MCF 10A (cell line): ENCODE measurements at regions not wholly inside any gene's neighbourhood (a gene's known extent, or its start where the extent isn't known, plus 50 kb on each side); places are given as distances from the start of the nearest gene placed in this dataset.

Source experiments
- BruUV-seq: library from RNA; stranded (reverse); fragments of 400-500 nt; replicated peaks from 2 replicates; lab custom pipeline; 2021; lab: Mats Ljungman, UMichigan
- CTCF ChIA-PET: fragments of 300-600 bp; sonication (Branson Sonifier 250); formaldehyde crosslinking; extraction: SDS; loops from one replicate; lab custom pipeline; 2021; ENCODE audit warnings: antibody characterized with exemption, inconsistent platforms; lab: Yijun Ruan, JAX
- POLR2A ChIA-PET: fragments of 300-600, 350-650 bp; sonication (Branson Sonifier 250); formaldehyde crosslinking; extraction: SDS; loops from one replicate; lab custom pipeline; 2020; ENCODE audit warnings: antibody characterized with exemption, inconsistent platforms; lab: Yijun Ruan, JAX
- DNase-seq: peaks from one replicate; pipeline ENCODE4 v3.0.0-alpha.2; 2018; ENCODE audit not compliant: unreplicated experiment
- H3K27ac Mint-ChIP-seq: one replicate; pipeline ENCODE4 v1.8.0; 2022; ENCODE audit warnings: mild to moderate bottlenecking, low read depth, mixed read lengths; ENCODE audit not compliant: unreplicated experiment
- H3K27me3 Mint-ChIP-seq: one replicate; pipeline ENCODE4 v1.8.0; 2022; ENCODE audit warnings: mixed read lengths; ENCODE audit not compliant: insufficient read depth, unreplicated experiment
- H3K36me3 Mint-ChIP-seq: one replicate; pipeline ENCODE4 v1.8.0; 2022; ENCODE audit warnings: mild to moderate bottlenecking, moderate library complexity, mixed read lengths; ENCODE audit not compliant: insufficient read depth, unreplicated experiment
- H3K4me1 Mint-ChIP-seq: one replicate; pipeline ENCODE4 v1.8.0; 2022; ENCODE audit warnings: mixed read lengths; ENCODE audit not compliant: insufficient read depth, unreplicated experiment
- H3K4me3 Mint-ChIP-seq: one replicate; pipeline ENCODE4 v1.8.0; 2022; ENCODE audit warnings: mild to moderate bottlenecking, moderate library complexity, mixed read lengths; ENCODE audit not compliant: unreplicated experiment
- H3K9me3 Mint-ChIP-seq: one replicate; pipeline ENCODE4 v1.8.0; 2022; ENCODE audit warnings: mixed read lengths; ENCODE audit not compliant: unreplicated experiment
- intact Hi-C: fragments of 100-400 bp; cut with micrococcal nuclease; formaldehyde crosslinking; loops from 2 replicates; pipeline ENCODE4 v1.14.1; 2022
- TF ChIP-seq, protein P1 (sequence below): fragments of 200-600 bp; IDR thresholded peaks from one replicate; pipeline ENCODE4 v1.8.0; 2022; ENCODE audit warnings: antibody characterized with exemption, mild to moderate bottlenecking; ENCODE audit not compliant: unreplicated experiment

DNA sequence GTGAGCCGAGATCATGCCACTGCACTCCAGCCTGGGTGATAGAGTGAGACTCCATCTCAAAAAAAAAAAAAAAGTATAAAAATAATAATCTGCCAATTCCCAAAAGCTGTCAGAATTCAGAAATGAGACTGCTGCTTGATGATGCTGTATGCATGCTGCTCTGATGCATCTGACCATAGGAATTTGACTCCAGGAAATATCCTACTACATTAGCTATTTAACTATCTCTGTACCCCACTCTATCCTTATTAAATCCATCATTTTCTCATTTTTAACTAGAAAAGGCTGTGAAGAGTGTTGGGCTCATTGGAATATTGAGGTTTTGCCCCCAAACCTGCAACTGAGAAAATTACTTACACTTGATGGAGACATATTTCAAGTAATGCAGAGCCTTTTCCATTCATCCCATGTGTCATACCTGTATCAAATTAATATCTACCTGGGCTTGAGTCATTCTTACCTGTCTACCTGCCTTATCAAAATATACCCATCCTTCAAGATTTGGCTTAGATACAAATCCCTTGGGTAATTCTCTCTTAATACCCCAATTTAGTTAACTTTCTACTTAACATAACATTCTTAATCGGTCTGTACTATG is 135.2 kb upstream of the PREP start:
- no peaks in the 10 kb centered on the region for H3K27me3 Mint-ChIP-seq
- H3K9me3 Mint-ChIP-seq = no peaks in the 10 kb centered on the region
- H3K4me3 Mint-ChIP-seq = no peak overlapping the region
- no peak overlapping the region for H3K27ac Mint-ChIP-seq
- intact Hi-C loops = no loop called here
- no peak for DNase-seq
- POLR2A ChIA-PET = interaction anchor here (1.4 kb wide), 1 partner anchor 63 kb away, joined by 7 read pairs; no protein-coding TSS in a partner anchor
- CTCF ChIA-PET = interaction anchor here (0.6 kb wide), 2 partner anchors 33 to 685 kb away, joined by 4 read pairs; no protein-coding TSS in a partner anchor
- TF ChIP-seq, protein P1, sequence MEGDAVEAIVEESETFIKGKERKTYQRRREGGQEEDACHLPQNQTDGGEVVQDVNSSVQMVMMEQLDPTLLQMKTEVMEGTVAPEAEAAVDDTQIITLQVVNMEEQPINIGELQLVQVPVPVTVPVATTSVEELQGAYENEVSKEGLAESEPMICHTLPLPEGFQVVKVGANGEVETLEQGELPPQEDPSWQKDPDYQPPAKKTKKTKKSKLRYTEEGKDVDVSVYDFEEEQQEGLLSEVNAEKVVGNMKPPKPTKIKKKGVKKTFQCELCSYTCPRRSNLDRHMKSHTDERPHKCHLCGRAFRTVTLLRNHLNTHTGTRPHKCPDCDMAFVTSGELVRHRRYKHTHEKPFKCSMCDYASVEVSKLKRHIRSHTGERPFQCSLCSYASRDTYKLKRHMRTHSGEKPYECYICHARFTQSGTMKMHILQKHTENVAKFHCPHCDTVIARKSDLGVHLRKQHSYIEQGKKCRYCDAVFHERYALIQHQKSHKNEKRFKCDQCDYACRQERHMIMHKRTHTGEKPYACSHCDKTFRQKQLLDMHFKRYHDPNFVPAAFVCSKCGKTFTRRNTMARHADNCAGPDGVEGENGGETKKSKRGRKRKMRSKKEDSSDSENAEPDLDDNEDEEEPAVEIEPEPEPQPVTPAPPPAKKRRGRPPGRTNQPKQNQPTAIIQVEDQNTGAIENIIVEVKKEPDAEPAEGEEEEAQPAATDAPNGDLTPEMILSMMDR = no peak
- H3K4me1 Mint-ChIP-seq = peaks cover 14% of the 10 kb centered on the region
- no TSS peak for BruUV-seq
- H3K36me3 Mint-ChIP-seq = peaks cover 4% of the 10 kb centered on the region

DNA sequence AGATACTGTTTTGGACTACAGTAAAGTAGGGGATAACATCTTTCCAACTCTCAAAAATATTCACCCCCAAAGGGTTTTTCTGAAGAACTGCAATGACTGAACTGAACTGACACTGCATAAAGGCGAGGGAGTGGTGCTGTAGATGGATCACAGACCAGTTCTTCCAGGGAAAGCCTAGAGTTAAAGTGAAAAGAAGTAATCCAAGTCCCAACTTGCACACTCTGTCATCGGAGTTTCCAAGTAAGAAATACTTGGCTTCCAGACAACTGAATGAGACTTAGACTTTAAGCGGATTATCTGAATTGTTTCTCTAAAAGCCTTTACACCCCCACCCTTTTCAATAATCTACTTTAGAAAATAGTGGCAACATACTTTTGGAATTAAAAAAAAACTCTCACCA is 134.1 kb upstream of the PREP start:
- Mint-ChIP-seq H3K36me3 (peaks cover 4% of the 10 kb centered on the region), H3K9me3 (no peaks in the 10 kb centered on the region), H3K4me3 (no peak overlapping the region), H3K4me1 (peaks cover 14% of the 10 kb centered on the region), H3K27ac (no peak overlapping the region), H3K27me3 (no peaks in the 10 kb centered on the region)
- intact Hi-C loops = no loop called here
- CTCF ChIA-PET = interaction anchor here (0.7 kb wide), 1 partner anchor 49 kb away, joined by 3 read pairs; no protein-coding TSS in a partner anchor
- TF ChIP-seq, protein P1 = no peak
- POLR2A ChIA-PET = interaction anchor here (0.8 to 1.4 kb wide), 3 partner anchors 10 to 65 kb away, joined by 3 to 7 read pairs (median 3); no protein-coding TSS in a partner anchor
- peak; percentile 63 for DNase-seq
- BruUV-seq = no TSS peak

DNA sequence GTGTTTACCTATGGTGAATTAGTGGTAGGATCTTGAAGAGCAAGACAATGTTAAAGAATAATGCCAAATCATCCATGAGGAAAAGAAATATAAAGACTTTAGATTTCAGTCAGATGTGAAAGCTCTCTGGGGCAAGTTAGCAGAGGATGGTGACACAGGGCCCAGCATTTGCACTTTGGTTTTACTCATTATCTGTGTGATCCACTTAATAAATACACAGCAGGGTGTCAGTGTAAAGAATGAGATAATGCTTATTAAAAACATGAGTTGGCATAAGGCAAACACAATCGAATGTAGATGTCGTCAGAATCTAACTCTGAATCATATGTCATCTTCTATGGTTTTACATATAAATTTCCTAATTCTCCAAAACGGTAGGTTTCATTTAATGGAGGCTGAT is 130.4 kb upstream of the PREP start:
- no peak overlapping the region for H3K4me3 Mint-ChIP-seq
- H3K27me3 Mint-ChIP-seq = no peaks in the 10 kb centered on the region
- H3K9me3 Mint-ChIP-seq = no peaks in the 10 kb centered on the region
- intact Hi-C loops = no loop called here
- TF ChIP-seq, protein P1 = no peak
- H3K27ac Mint-ChIP-seq = no peak overlapping the region
- H3K36me3 Mint-ChIP-seq = peaks cover 4% of the 10 kb centered on the region
- no TSS peak for BruUV-seq
- CTCF ChIA-PET = interaction anchor here (0.6 to 1.5 kb wide), 2 partner anchors 13 to 643 kb away, joined by 3 to 4 read pairs; no protein-coding TSS in a partner anchor
- peaks cover 14% of the 10 kb centered on the region for H3K4me1 Mint-ChIP-seq
- no peak for DNase-seq
- POLR2A ChIA-PET = interaction anchor here (0.6 to 0.7 kb wide), 3 partner anchors 44 to 274 kb away, joined by 3 read pairs; no protein-coding TSS in a partner anchor

DNA sequence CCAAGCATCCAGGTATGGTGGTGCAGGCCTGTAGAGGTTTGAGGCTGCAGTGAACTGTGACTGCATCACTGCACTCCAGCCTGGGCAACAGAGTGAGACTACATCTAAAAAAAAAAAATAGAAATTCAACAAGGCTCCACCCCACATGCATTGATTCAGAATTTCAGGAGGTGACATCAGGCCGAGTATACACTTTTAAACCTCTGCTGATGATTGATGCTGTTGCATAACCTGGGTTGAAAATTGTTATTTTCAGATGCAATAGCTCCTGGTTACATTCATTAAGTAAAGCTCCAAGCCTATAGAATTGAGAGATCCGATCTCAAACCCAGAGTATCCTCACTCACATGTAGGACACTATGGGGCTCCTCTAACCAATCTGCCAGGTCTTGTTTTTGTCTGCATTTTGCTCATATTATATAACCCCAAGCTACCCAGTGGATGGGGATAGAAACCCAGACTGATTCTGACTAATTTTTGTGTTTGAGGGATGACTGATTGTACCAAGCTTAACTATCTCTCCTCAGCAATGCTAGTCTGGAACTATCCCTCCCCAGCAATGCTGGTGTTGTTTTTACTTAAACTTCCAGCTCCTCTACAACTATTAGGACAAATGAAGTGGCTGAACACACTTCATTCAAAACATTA is 123.5 kb upstream of the PREP start:
- H3K27ac Mint-ChIP-seq = no peak overlapping the region
- ChIA-PET POLR2A (interaction anchor here (1.2 kb wide), 2 partner anchors 67 to 75 kb away, joined by 3 read pairs; no protein-coding TSS in a partner anchor), CTCF (interaction anchor here (0.6 to 1.3 kb wide), 3 partner anchors 22 to 42 kb away, joined by 3 to 6 read pairs (median 4); no protein-coding TSS in a partner anchor)
- no peaks in the 10 kb centered on the region for H3K27me3 Mint-ChIP-seq
- peaks cover 5% of the 10 kb centered on the region for H3K4me1 Mint-ChIP-seq
- intact Hi-C loops = loop anchor here (2.0 kb wide), 1 partner anchor 74 kb away; no protein-coding TSS in a partner anchor
- H3K9me3 Mint-ChIP-seq = no peaks in the 10 kb centered on the region
- H3K36me3 Mint-ChIP-seq = no peaks in the 10 kb centered on the region
- DNase-seq = no peak
- BruUV-seq = TSS peak; percentile 89
- TF ChIP-seq, protein P1 = no peak
- no peak overlapping the region for H3K4me3 Mint-ChIP-seq
